KG1 (cell line): ENCODE measurements at regions not wholly inside any gene's neighbourhood (a gene's known extent, or its start where the extent isn't known, plus 50 kb on each side); places are given as distances from the start of the nearest gene placed in this dataset.

Experiments
- DNase-seq: peaks from one replicate; lab custom pipeline; 2025; lab: John Stamatoyannopoulos, UW

GRCh38 chr10:3480990-3481315 lies 304.1 kb downstream of the KLF6 start:
- DNase-seq, result no peak

- DNase-seq, result no peak
Measured at GRCh38 chr10:3480281-3480989, 304.6 kb downstream of the KLF6 start.

DNA sequence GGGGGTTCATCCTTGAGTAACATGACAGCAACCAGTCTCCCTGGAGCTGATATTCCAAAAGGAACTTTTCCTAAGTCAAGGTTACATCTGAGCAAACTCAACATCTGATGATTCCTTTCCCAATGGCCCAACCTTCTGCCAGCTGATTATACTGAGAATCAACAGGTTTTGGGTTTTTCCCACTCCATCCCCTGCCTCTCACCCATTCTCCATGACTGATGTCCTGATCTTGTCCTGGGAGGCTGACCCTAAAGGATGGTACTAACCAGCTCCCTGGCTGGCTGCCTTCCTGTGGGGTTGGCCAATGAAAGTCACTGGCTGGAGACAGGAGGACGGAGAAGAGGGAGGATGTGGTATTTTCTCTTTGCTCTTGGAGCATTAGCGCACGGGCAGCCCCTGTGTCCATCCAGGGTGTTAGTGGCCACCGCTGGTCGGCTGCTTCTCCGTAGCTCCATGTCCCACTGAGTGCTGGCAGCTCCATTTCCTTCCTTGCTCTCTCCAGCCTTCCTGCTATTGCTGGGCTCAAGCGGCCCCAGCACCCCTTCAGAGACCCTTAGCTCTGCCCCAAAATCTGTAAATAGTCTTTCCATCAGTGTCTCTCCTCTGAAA lies 306.2 kb upstream of the PITRM1 start:
- no peak for DNase-seq

DNA sequence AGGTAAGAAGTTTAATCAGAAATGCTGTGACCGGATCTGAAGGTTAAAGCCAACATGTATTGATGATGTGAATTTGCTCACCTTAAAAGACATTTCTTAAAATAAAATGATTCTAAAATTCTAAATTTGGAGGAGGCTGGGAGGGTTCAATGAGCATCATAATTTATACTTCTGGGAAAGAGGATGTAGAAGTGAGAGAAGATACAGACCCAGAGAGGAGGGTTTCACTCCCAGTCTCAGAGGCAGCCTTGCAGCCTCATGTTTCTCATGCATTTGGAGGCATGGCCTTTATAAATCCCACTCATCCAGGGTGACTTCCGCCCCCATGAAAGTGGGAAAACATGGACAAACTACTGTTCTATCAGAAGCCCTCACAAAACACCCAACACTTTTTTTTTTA lies 305.6 kb upstream of the PITRM1 start:
- DNase-seq, result no peak

- no peak for DNase-seq
Measured at GRCh38 chr10:3477683-3478082, 305.1 kb upstream of the PITRM1 start.

GRCh38 chr10:3476640-3477448 lies 304.3 kb upstream of the PITRM1 start:
- DNase-seq, result no peak

GRCh38 chr10:3476186-3476585 lies 303.6 kb upstream of the PITRM1 start:
- DNase-seq, result no peak

- no peak for DNase-seq
Measured at GRCh38 chr10:3475367-3475766, 302.8 kb upstream of the PITRM1 start.

DNA sequence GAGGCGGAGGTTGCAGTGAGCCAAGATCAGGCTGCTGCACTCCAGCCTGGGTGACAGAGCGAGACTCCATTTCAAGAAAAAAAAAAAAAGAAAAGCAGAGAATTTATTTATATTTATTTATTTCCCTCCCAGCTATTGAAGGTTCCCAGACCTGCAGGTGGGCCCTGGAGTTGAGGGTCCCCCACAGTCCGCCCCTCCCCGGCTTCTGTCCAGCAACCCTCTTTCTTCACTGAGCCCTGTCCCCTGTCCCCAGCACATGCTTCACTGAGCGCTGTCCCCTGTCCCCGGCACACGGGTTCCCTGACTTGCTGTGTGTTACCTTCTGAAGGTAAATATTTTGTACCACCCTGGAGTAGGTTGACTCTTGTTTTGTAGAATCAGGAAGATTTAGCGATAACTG lies 301.7 kb upstream of the PITRM1 start:
- no peak for DNase-seq

- DNase-seq, result no peak
Measured at GRCh38 chr10:3473271-3473670, 300.7 kb upstream of the PITRM1 start.

DNA sequence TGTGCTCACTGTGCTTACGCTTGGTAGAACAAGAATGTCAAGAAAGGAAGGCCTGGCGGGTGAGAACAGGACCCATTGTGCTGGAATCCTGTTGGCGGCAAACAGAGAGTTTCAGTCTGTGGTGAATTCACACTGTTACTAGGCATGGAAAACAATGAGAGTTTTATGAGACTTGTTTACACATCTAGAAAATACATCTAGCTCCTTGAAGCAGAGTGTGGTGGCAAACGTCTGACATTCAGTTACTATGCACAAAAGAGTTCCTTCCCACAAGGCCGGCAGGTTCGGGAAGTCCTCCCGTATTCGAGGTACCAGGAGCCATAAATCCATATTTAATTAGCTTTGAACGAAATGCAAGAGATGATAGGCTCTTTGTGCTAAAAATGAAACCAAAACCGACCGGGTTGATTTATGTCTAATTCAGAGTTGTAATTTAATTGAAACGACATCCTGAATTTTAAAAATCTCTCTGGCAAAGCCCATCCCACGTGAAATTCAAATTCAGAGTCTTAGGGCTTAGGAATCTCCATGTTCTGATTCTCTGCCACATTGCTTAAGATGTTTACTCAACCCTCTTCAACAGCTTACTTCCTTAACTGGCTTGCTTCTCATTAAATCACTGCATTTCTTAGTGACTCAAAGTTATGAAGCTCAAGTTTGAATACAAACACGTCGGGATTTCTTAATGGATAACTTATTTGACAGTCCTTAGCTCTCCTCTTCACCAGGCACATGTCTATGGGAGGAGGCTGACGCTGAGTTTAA lies 299.9 kb upstream of the PITRM1 start:
- DNase-seq, result no peak

GRCh38 chr10:3471927-3472286 lies 299.3 kb upstream of the PITRM1 start:
- no peak for DNase-seq

DNA sequence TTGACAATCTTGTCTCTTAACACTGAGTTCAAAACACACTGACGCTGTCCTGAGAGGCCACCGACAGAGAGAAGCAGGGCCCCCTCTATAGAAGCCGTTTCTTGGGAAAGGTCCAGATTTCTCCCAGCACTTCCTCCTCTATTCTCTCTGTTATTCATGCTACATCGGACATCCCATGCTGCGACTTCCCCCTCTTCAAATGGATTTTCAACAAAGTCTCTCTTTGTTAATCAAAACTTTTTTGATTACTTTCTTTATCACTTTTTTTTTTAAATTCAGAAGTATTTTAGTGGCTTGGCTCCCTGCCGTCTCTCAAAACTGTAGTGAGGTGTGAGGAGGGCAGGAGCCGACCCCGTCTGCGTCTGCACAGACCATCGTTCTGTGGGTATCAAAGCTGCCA lies 298.9 kb upstream of the PITRM1 start:
- DNase-seq, result no peak

- no peak for DNase-seq
Measured at GRCh38 chr10:3470191-3470590, 297.6 kb upstream of the PITRM1 start.

DNA sequence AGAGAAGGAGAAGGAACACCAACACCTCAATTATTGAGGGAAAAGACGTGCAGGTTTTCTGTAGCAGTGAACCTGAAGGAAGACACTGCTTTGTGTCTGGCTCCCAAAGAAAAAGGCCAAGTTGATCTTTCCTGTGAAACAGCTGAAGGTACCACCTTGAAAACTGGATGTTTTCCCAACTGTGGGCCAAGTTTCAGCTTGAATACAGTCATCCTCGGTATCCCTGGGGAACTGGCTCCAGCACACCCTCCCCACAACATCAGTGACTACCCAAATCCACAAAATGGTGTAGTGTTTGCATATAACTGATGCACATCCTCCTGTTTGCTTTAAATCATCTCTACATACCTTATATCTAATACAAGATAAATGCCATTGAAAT lies 297.0 kb upstream of the PITRM1 start:
- DNase-seq, result no peak

DNA sequence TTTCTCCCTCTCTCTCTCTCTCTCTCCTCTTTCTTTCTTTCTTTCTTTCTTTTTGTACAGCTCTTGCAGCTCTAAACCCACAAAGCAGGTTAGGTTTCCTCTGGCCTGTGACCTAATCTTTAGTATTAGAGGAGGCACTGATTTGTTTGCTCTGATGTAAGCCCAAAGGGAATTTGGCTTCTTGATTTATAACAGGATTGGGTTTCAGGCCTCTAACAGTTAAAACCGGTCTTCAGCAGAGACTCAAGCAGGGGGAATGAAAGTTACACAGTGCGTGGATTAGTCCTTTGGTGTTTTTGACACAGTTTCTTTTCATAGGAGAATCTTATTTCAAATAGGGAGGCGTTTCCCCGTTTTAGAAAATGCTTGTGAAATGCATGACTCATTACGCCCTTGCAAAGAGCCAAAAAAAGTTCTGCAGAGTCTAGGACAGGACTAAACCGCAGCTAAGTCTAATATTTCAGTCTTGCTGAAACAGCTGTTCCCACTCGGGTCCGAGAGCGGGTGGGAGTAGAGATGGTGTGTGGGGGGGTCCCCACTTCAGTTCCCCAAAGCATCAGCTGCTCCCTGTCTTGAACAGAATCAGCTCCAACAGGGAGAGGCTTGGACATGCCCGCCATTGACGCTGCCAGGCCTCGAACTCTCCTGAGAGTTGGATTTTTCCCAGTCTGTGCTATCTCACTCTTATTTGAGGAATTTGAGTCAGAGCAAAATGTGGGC lies 296.5 kb upstream of the PITRM1 start:
- DNase-seq, result no peak

- no peak for DNase-seq
Measured at GRCh38 chr10:3467052-3467951, 294.7 kb upstream of the PITRM1 start.

- no peak for DNase-seq
Measured at GRCh38 chr10:3465406-3465891, 292.9 kb upstream of the PITRM1 start.

DNA sequence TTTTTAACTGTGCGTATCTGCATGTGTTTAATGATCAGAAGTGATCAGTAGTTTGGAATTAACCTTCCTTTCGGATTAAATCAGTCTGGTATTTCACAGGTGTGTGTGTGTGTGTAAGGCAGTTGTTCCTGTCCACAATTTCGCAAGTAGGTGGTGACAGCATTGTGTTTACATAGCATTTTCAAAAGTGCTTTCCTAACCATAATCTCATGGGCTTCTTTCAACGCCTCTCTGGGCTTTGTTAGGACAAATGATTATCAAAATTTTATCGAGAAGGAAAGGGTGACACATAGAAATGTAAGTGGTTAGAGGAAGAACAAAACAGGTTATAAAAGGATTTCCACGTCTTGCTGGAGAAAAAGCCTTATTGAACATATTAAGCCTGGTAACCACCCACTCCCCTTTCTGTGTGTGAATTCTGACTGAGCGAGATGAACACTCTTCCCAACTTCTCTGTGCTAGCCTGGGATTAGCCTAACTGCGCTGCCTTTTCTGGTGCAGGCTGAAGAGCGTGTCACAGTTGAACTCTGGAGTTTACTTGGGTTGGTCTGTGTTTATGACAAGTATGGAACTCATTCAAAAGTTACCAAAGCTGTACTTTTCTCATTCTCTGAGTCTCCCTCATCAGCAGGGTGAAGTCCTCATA lies 292.3 kb upstream of the PITRM1 start:
- no peak for DNase-seq

- no peak for DNase-seq
Measured at GRCh38 chr10:3460420-3461128, 288.0 kb upstream of the PITRM1 start.
